Calu3 (cell line): ENCODE measurements at regions not wholly inside any gene's neighbourhood (a gene's known extent, or its start where the extent isn't known, plus 50 kb on each side); places are given as distances from the start of the nearest gene placed in this dataset.
A peak's percentile ranks its signal among the peaks of the same experiment; 100 is the strongest.

Experiments used
- BruUV-seq: library from RNA; stranded (reverse); fragments of 400-500 nt; replicated peaks from 2 replicates; lab custom pipeline; 2021; lab: Mats Ljungman, UMichigan
- CTCF ChIA-PET: fragments of 300-600 bp; sonication (Branson Sonifier 250); formaldehyde crosslinking; loops from one replicate; lab custom pipeline; 2022; ENCODE audit warnings: antibody characterized with exemption; lab: Charles Lee
- DNase-seq: peaks from one replicate; pipeline ENCODE4 v3.0.0; 2022
- H3K27ac Mint-ChIP-seq: one replicate; pipeline ENCODE4 v1.8.0; 2022; ENCODE audit warnings: mixed read lengths; ENCODE audit not compliant: unreplicated experiment
- H3K27me3 Mint-ChIP-seq: one replicate; pipeline ENCODE4 v1.8.0; 2022; ENCODE audit warnings: mixed read lengths; ENCODE audit not compliant: unreplicated experiment
- H3K36me3 Mint-ChIP-seq: one replicate; pipeline ENCODE4 v1.8.0; 2022; ENCODE audit warnings: mild to moderate bottlenecking, moderate library complexity, mixed read lengths; ENCODE audit not compliant: insufficient read depth, unreplicated experiment
- H3K4me1 Mint-ChIP-seq: one replicate; pipeline ENCODE4 v1.8.0; 2022; ENCODE audit warnings: mild to moderate bottlenecking, low read depth, mixed read lengths; ENCODE audit not compliant: unreplicated experiment
- H3K4me3 Mint-ChIP-seq: one replicate; pipeline ENCODE4 v1.8.0; 2022; ENCODE audit warnings: mild to moderate bottlenecking, low read depth, moderate library complexity, mixed read lengths; ENCODE audit not compliant: unreplicated experiment
- H3K9me3 Mint-ChIP-seq: one replicate; pipeline ENCODE4 v1.8.0; 2022; ENCODE audit warnings: low read depth, mixed read lengths; ENCODE audit not compliant: unreplicated experiment
- CTCF ChIP-seq: fragments of 200-600 bp; IDR thresholded peaks from one replicate; pipeline ENCODE4 v1.8.0; 2022; ENCODE audit warnings: antibody characterized with exemption; ENCODE audit not compliant: unreplicated experiment
- intact Hi-C: fragments of 100-400 bp; cut with micrococcal nuclease; formaldehyde crosslinking; loops from one replicate; pipeline ENCODE4 v1.10.0; 2022; ENCODE audit not compliant: unreplicated experiment

- no TSS peak for BruUV-seq
- intact Hi-C loops: no loop called here
- Mint-ChIP-seq H3K4me3 (no peak overlapping the region), H3K36me3 (no peaks in the 10 kb centered on the region), H3K4me1 (no peaks in the 10 kb centered on the region), H3K27me3 (peaks cover 52% of the 10 kb centered on the region), H3K27ac (no peak overlapping the region), H3K9me3 (no peaks in the 10 kb centered on the region)
- TF ChIP-seq CTCF: no peak
- CTCF ChIA-PET: no interaction called here
- no peak for DNase-seq
Observed at GRCh38 chr14:59101476-59101875, 87.0 kb upstream of the DAAM1 start.

GRCh38 chr14:59103396-59103795 lies 85.1 kb upstream of the DAAM1 start:
- H3K4me1 Mint-ChIP-seq: no peaks in the 10 kb centered on the region

GRCh38 chr14:59107819-59108218 lies 80.6 kb upstream of the DAAM1 start:
- BruUV-seq: no TSS peak

More at GRCh38 chr14:59103396-59103795, 85.1 kb upstream of the DAAM1 start:
- H3K4me3 Mint-ChIP-seq: no peak overlapping the region
- intact Hi-C loops: no loop called here
- no peak for DNase-seq
- H3K27ac Mint-ChIP-seq: no peak overlapping the region
- CTCF ChIA-PET: interaction anchor here (0.6 kb wide), 1 partner anchor 825 kb away, joined by 4 read pairs; no protein-coding TSS in a partner anchor
- no TSS peak for BruUV-seq
- H3K27me3 Mint-ChIP-seq: peaks cover 60% of the 10 kb centered on the region
- no peak for TF ChIP-seq CTCF
- no peaks in the 10 kb centered on the region for H3K9me3 Mint-ChIP-seq
- H3K36me3 Mint-ChIP-seq: no peaks in the 10 kb centered on the region

GRCh38 chr14:59116984-59117415 lies 71.5 kb upstream of the DAAM1 start:
- Mint-ChIP-seq H3K4me1 (peaks cover 12% of the 10 kb centered on the region), H3K36me3 (no peaks in the 10 kb centered on the region), H3K4me3 (no peak overlapping the region), H3K27ac (no peak overlapping the region), H3K27me3 (no peaks in the 10 kb centered on the region), H3K9me3 (no peaks in the 10 kb centered on the region)
- intact Hi-C loops: no loop called here
- DNase-seq: peak; percentile 18
- TF ChIP-seq CTCF: no peak
- CTCF ChIA-PET: no interaction called here
- BruUV-seq: no TSS peak

More at GRCh38 chr14:59107819-59108218, 80.6 kb upstream of the DAAM1 start:
- Mint-ChIP-seq H3K36me3 (no peaks in the 10 kb centered on the region), H3K27ac (no peak overlapping the region), H3K27me3 (peaks cover 36% of the 10 kb centered on the region), H3K4me1 (no peaks in the 10 kb centered on the region), H3K9me3 (no peaks in the 10 kb centered on the region), H3K4me3 (no peak overlapping the region)
- no peak for DNase-seq
- CTCF ChIA-PET: interaction anchor here (0.7 kb wide), 1 partner anchor 10 kb away, joined by 3 read pairs; no protein-coding TSS in a partner anchor
- intact Hi-C loops: no loop called here
- no peak for TF ChIP-seq CTCF
